ENCODE measurements at regions not wholly inside any gene's neighbourhood (a gene's known extent, or its start where the extent isn't known, plus 50 kb on each side); places are given as distances from the start of the nearest gene placed in this dataset.

- H3K27ac ChIP-seq (ENCODE audit: insufficient read depth, low read length), result no peak overlapping the region
- no peaks in the 10 kb centered on the region for H3K36me3 ChIP-seq (ENCODE audit: control insufficient read depth, insufficient read depth, low read length)
- no peak overlapping the region for H2AFZ ChIP-seq (ENCODE audit: low read length)
- H3K4me1 ChIP-seq (ENCODE audit: control insufficient read depth, extremely low read depth, insufficient read depth, low read length), result no peaks in the 10 kb centered on the region
- H3K9me3 ChIP-seq (ENCODE audit: control insufficient read depth, insufficient read depth, low read depth, low read length), result no peaks in the 10 kb centered on the region
- no peak overlapping the region for H3K4me3 ChIP-seq (replicated peaks in 1 of 4; ENCODE audit: control extremely low read depth in 1 of 4, insufficient read depth in 1 of 4, low read depth in 3 of 4, low read length in 4 of 4)
- H3K4me2 ChIP-seq (ENCODE audit: extremely low read depth, insufficient read depth, low read length), result no peak overlapping the region
- no peak for DNase-seq (ENCODE audit: low read depth in 2 of 2)
- no peaks in the 10 kb centered on the region for H3K27me3 ChIP-seq (ENCODE audit: control insufficient read depth, insufficient read depth, low read length)
- H3K9ac ChIP-seq (ENCODE audit: insufficient read depth, low read length), result no peak overlapping the region
- TF ChIP-seq CTCF (conservative IDR thresholded peaks at IDR 0.05 in 1 of 2, IDR thresholded peaks at IDR 0.05 in 1 of 2; ENCODE audit: low read depth in 1 of 2, low read length in 2 of 2) (no peak), EZH2 (IDR thresholded peaks at IDR 0.05; ENCODE audit: low read length, missing control alignments) (no peak)
- H3K79me2 ChIP-seq (ENCODE audit: control insufficient read depth, insufficient read depth, low read length), result no peaks in the 10 kb centered on the region
- H4K20me1 ChIP-seq (ENCODE audit: control insufficient read depth, extremely low read depth, insufficient read depth, low read length), result no peaks in the 10 kb centered on the region
Observed at GRCh38 chr3:20254268-20255117, 68.5 kb upstream of the SGO1 start.

GRCh38 chr3:20250786-20251185 is 64.8 kb upstream of the SGO1 start:
- Histone ChIP-seq H4K20me1 (ENCODE audit: control insufficient read depth, extremely low read depth, insufficient read depth, low read length) (no peaks in the 10 kb centered on the region), H3K9me3 (ENCODE audit: control insufficient read depth, insufficient read depth, low read depth, low read length) (no peaks in the 10 kb centered on the region), H3K9ac (ENCODE audit: insufficient read depth, low read length) (no peak overlapping the region), H3K27me3 (ENCODE audit: control insufficient read depth, insufficient read depth, low read length) (no peaks in the 10 kb centered on the region), H3K79me2 (ENCODE audit: control insufficient read depth, insufficient read depth, low read length) (no peaks in the 10 kb centered on the region), H3K4me3 (replicated peaks in 1 of 4; ENCODE audit: control extremely low read depth in 1 of 4, insufficient read depth in 1 of 4, low read depth in 3 of 4, low read length in 4 of 4) (no peak overlapping the region), H2AFZ (ENCODE audit: low read length) (no peak overlapping the region), H3K36me3 (ENCODE audit: control insufficient read depth, insufficient read depth, low read length) (no peaks in the 10 kb centered on the region), H3K4me1 (ENCODE audit: control insufficient read depth, extremely low read depth, insufficient read depth, low read length) (no peaks in the 10 kb centered on the region), H3K27ac (ENCODE audit: insufficient read depth, low read length) (no peak overlapping the region), H3K4me2 (ENCODE audit: extremely low read depth, insufficient read depth, low read length) (no peak overlapping the region)
- TF ChIP-seq CTCF (conservative IDR thresholded peaks at IDR 0.05 in 1 of 2, IDR thresholded peaks at IDR 0.05 in 1 of 2; ENCODE audit: low read depth in 1 of 2, low read length in 2 of 2), result no peak
- TF ChIP-seq EZH2 (IDR thresholded peaks at IDR 0.05; ENCODE audit: low read length, missing control alignments), result no peak
- no peak for DNase-seq (ENCODE audit: low read depth in 2 of 2)

- Histone ChIP-seq H3K27me3 (ENCODE audit: control insufficient read depth, insufficient read depth, low read length) (no peaks in the 10 kb centered on the region), H4K20me1 (ENCODE audit: control insufficient read depth, extremely low read depth, insufficient read depth, low read length) (no peaks in the 10 kb centered on the region), H2AFZ (ENCODE audit: low read length) (no peak overlapping the region), H3K9ac (ENCODE audit: insufficient read depth, low read length) (no peak overlapping the region), H3K4me1 (ENCODE audit: control insufficient read depth, extremely low read depth, insufficient read depth, low read length) (no peaks in the 10 kb centered on the region), H3K4me2 (ENCODE audit: extremely low read depth, insufficient read depth, low read length) (no peak overlapping the region), H3K36me3 (ENCODE audit: control insufficient read depth, insufficient read depth, low read length) (no peaks in the 10 kb centered on the region), H3K9me3 (ENCODE audit: control insufficient read depth, insufficient read depth, low read depth, low read length) (no peaks in the 10 kb centered on the region), H3K27ac (ENCODE audit: insufficient read depth, low read length) (no peak overlapping the region), H3K4me3 (replicated peaks in 1 of 4; ENCODE audit: control extremely low read depth in 1 of 4, insufficient read depth in 1 of 4, low read depth in 3 of 4, low read length in 4 of 4) (no peak overlapping the region), H3K79me2 (ENCODE audit: control insufficient read depth, insufficient read depth, low read length) (no peaks in the 10 kb centered on the region)
- TF ChIP-seq EZH2 (IDR thresholded peaks at IDR 0.05; ENCODE audit: low read length, missing control alignments), result no peak
- no peak for TF ChIP-seq CTCF (conservative IDR thresholded peaks at IDR 0.05 in 1 of 2, IDR thresholded peaks at IDR 0.05 in 1 of 2; ENCODE audit: low read depth in 1 of 2, low read length in 2 of 2)
- DNase-seq (ENCODE audit: low read depth in 2 of 2), result no peak
Observed at GRCh38 chr3:20250314-20250713, 64.3 kb upstream of the SGO1 start.

Data from fibroblast of lung (primary cell).